ENCODE measurements at regions not wholly inside any gene's neighbourhood (a gene's known extent, or its start where the extent isn't known, plus 50 kb on each side); places are given as distances from the start of the nearest gene placed in this dataset.
"Not testable (repeated sequence)": the region's sequence is repeated elsewhere in the genome, so short reads cannot be mapped to it uniquely, and the experiment has no call there.

GRCh38 chr17:62150471-62150870 is 85.4 kb upstream of the MED13 start:
- DNase-seq (ENCODE audit: low read depth), result no peak

GRCh38 chr17:62149961-62150360 is 84.9 kb upstream of the MED13 start:
- no peak for DNase-seq (ENCODE audit: low read depth)

- no peak for DNase-seq (ENCODE audit: low read depth)
These were observed 82.2 kb upstream of the MED13 start for GRCh38 chr17:62147284-62147683.

- DNase-seq (ENCODE audit: low read depth), result peak; percentile 4
These were observed 75.8 kb upstream of the MED13 start for GRCh38 chr17:62140836-62141235.

GRCh38 chr17:62140376-62140775 is 75.3 kb upstream of the MED13 start:
- no peak for DNase-seq (ENCODE audit: low read depth)

- not testable (repeated sequence) for DNase-seq (ENCODE audit: low read depth)
These were observed 74.7 kb upstream of the MED13 start for GRCh38 chr17:62139690-62140354.

- no peak for DNase-seq (ENCODE audit: low read depth)
These were observed 74.1 kb upstream of the MED13 start for GRCh38 chr17:62139141-62139540.

GRCh38 chr17:62138676-62139121 is 73.6 kb upstream of the MED13 start:
- not testable (repeated sequence) for DNase-seq (ENCODE audit: low read depth)

GRCh38 chr17:62137734-62138624 is 72.9 kb upstream of the MED13 start:
- not testable (repeated sequence) for DNase-seq (ENCODE audit: low read depth)

- DNase-seq (ENCODE audit: low read depth), result not testable (repeated sequence)
These were observed 72.1 kb upstream of the MED13 start for GRCh38 chr17:62137013-62137733.

- no peak for DNase-seq (ENCODE audit: low read depth)
These were observed 70.7 kb upstream of the MED13 start for GRCh38 chr17:62135742-62136141.

GRCh38 chr17:62135096-62135495 is 70.0 kb upstream of the MED13 start:
- not testable (repeated sequence) for DNase-seq (ENCODE audit: low read depth)

- DNase-seq (ENCODE audit: low read depth), result peak; percentile 60
These were observed 69.3 kb upstream of the MED13 start for GRCh38 chr17:62134397-62134796.

GRCh38 chr17:62131271-62131670 is 66.2 kb upstream of the MED13 start:
- not testable (repeated sequence) for DNase-seq (ENCODE audit: low read depth)

- DNase-seq (ENCODE audit: low read depth), result no peak
These were observed 65.7 kb upstream of the MED13 start for GRCh38 chr17:62130739-62131138.

- no peak for DNase-seq (ENCODE audit: low read depth)
These were observed 61.2 kb upstream of the MED13 start for GRCh38 chr17:62126292-62126691.

- no peak for DNase-seq (ENCODE audit: low read depth)
These were observed 60.2 kb upstream of the MED13 start for GRCh38 chr17:62125307-62125706.

- no peak for DNase-seq (ENCODE audit: low read depth)
These were observed 56.1 kb upstream of the MED13 start for GRCh38 chr17:62121025-62121730.

- DNase-seq (ENCODE audit: low read depth), result no peak
These were observed 54.3 kb upstream of the MED13 start for GRCh38 chr17:62119373-62119772.
